T47D (cell line): ENCODE measurements at regions not wholly inside any gene's neighbourhood (a gene's known extent, or its start where the extent isn't known, plus 50 kb on each side); places are given as distances from the start of the nearest gene placed in this dataset.

ENCODE experiments used
- DNase-seq, 2 experiments: peaks; one replicate each; pipeline versions ENCODE4 v3.0.0 to v3.0.0-alpha.2; 2011 to 2012; ENCODE audit warnings: low read depth in 1 of 2, low spot score in 1 of 2
- JUND ChIP-seq: IDR thresholded peaks from 2 replicates; pipeline ENCODE4 v1.6.1; 2012; ENCODE audit warnings: low read depth
- in situ Hi-C: cut with HindIII; loops from 2 replicates; pipeline ENCODE4 v1.10.0; 2016; ENCODE audit warnings: low sequenced_read_pairs, low pct_unique_long_range_greater_than_20kb

DNA sequence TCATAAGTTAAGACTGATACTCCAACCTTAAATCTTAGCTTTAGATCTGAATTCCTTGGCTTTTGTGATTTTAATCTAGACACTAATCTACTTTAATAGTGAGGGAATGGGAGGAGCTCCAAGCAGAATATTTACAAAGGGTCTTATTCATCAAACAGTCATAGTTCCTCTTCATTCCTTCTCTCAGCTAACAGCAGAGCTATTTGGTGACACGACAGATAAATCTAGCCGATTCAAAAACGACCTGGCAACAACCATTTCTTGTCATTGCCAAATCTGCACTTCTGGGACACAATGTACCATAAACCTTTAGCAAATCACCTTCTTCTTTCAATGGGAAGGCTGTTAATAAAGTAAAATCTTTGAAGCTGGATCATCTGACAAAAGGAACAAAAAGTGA lies 52.8 kb upstream of the FOXD3 start:
- in situ Hi-C loops = no loop called here
- no peak for TF ChIP-seq JUND
- DNase-seq = no peak
